BJ (cell line): ENCODE measurements at regions not wholly inside any gene's neighbourhood (a gene's known extent, or its start where the extent isn't known, plus 50 kb on each side); places are given as distances from the start of the nearest gene placed in this dataset.
"Not testable (repeated sequence)": the region's sequence is repeated elsewhere in the genome, so short reads cannot be mapped to it uniquely, and the experiment has no call there.

Experiments
- CTCF ChIA-PET: fragments of 350-600 bp; formaldehyde crosslinking; extraction: SDS; loops from one replicate; lab custom pipeline; 2021; ENCODE audit warnings: antibody characterized with exemption, inconsistent platforms; lab: Yijun Ruan, JAX
- POLR2A ChIA-PET: fragments of 300-600 bp; sonication (Branson Sonifier 250); formaldehyde crosslinking; extraction: SDS; loops from one replicate; lab custom pipeline; 2021; ENCODE audit warnings: antibody characterized with exemption; lab: Charles Lee
- DNase-seq: peaks from one replicate; pipeline ENCODE4 v3.0.0-alpha.2; 2011; ENCODE audit warnings: low read depth
- H3K27me3 ChIP-seq: 2 replicates; pipeline ENCODE4 v1.6.0; 2011; ENCODE audit warnings: low read length; ENCODE audit not compliant: control insufficient read depth, insufficient read depth
- H3K36me3 ChIP-seq: 2 replicates; pipeline ENCODE4 v1.5.1; 2011; ENCODE audit warnings: low read length; ENCODE audit not compliant: control insufficient read depth, insufficient read depth
- H3K4me3 ChIP-seq: 2 replicates; pipeline ENCODE4 v1.5.1; 2011; ENCODE audit warnings: low read depth, mild to moderate bottlenecking, control low read depth, low read length

DNA sequence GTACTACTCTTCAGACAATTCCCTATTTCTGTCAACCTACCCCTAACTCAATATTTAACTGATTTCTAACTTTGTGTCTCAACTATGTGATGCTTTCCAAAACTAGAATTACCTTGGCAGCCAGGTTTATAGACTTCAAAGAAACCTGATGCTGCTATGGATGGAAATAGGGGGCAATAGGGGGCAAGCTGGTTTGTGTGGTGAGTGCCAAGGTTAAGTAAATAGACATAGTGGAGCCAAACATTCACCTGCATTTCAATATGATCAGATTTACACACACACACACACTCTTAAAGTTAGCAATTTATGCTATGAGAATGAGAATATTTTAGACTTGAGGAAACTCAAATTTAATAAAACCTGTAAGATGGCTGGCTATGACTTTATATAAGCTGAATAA, 784.6 kb downstream of the TTLL7 start:
- H3K36me3 ChIP-seq, H3K27me3 ChIP-seq, DNase-seq, H3K4me3 ChIP-seq, CTCF ChIA-PET, POLR2A ChIA-PET: not testable (repeated sequence)

- H3K36me3 ChIP-seq, DNase-seq, H3K4me3 ChIP-seq, CTCF ChIA-PET, POLR2A ChIA-PET, H3K27me3 ChIP-seq: not testable (repeated sequence)
Measured at GRCh38 chr1:83213648-83214047, 785.3 kb downstream of the TTLL7 start.

DNA sequence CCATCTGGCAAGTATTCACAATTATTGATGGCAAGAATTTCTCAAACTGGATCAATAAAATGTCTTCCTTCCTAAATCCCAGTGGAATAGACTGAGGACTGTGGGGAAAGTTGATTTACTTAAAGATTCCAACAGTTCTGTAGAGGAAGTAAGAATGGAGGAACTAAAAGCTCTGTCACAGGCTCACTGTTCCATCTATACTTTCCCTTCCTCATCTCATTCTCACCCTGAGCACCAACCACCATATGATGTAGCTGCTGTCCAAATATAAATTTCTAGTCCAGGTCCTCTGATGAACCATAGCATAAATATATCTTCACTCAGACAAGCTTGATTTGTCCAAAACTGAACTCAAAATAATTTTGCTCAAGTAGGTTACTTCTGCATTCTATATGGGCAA, 786.9 kb downstream of the TTLL7 start:
- CTCF ChIA-PET, H3K4me3 ChIP-seq: not testable (repeated sequence)

GRCh38 chr1:83208540-83208939, 790.4 kb downstream of the TTLL7 start:
- POLR2A ChIA-PET, CTCF ChIA-PET: not testable (repeated sequence)

More for the DNA sequence above, 786.9 kb downstream of the TTLL7 start:
- POLR2A ChIA-PET, H3K27me3 ChIP-seq, DNase-seq, H3K36me3 ChIP-seq: not testable (repeated sequence)

GRCh38 chr1:83194610-83195009, 804.3 kb downstream of the TTLL7 start:
- CTCF ChIA-PET, POLR2A ChIA-PET, H3K27me3 ChIP-seq, H3K4me3 ChIP-seq, DNase-seq, H3K36me3 ChIP-seq: not testable (repeated sequence)

More at GRCh38 chr1:83208540-83208939, 790.4 kb downstream of the TTLL7 start:
- DNase-seq, H3K4me3 ChIP-seq, H3K27me3 ChIP-seq, H3K36me3 ChIP-seq: not testable (repeated sequence)

- CTCF ChIA-PET, H3K4me3 ChIP-seq, DNase-seq, H3K27me3 ChIP-seq, POLR2A ChIA-PET, H3K36me3 ChIP-seq: not testable (repeated sequence)
Measured at GRCh38 chr1:83182033-83182728, 816.8 kb downstream of the TTLL7 start.

- H3K4me3 ChIP-seq, CTCF ChIA-PET, DNase-seq, H3K27me3 ChIP-seq, H3K36me3 ChIP-seq, POLR2A ChIA-PET: not testable (repeated sequence)
Measured at GRCh38 chr1:83180621-83181020, 818.3 kb downstream of the TTLL7 start.

DNA sequence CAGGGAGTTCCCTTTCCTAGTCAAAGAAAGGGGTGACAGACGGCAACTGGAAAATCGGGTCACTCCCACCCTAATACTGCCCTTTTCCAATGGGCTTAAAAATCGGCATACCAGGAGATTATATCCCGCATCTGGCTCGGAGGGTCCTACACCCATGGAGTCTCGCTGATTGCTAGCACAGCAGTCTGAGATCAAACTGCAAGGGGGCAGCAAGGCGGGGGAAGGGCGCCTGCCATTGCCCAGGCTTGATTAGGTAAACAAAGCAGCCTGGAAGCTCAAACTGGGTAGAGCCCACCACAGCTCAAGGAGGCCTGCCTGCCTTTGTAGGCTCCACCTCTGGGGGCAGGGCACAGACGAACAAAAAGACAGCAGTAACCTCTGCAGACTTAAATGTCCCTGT, 831.3 kb downstream of the TTLL7 start:
- H3K36me3 ChIP-seq, H3K4me3 ChIP-seq, H3K27me3 ChIP-seq, POLR2A ChIA-PET, CTCF ChIA-PET, DNase-seq: not testable (repeated sequence)

DNA sequence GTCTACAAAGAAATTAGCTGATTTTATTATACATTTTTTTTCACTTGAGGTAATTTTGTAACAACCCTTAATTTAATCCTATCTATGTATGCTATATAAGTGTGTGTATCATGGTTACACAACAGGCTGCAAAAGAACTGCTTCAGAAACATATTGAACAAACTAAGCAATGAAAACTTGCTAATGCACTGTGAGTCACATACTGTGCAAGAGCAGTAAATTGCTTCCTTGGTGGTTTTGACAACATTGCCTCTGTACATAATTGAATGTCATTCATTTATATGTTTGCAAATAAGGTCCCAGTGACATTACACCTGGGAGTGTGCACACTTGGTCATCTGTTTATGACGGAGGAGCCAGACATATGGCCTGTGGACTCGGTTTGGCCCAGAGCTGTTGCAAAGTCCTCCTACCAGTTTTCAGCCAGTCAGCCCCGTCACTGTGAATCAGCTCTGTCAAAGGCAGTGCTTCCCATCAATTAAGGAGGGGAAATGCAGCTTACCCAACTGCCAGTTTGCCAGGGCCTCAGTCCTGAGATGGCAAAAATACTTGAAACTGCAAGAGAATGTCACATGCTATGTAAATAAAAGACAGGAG, 835.0 kb downstream of the TTLL7 start:
- H3K27me3 ChIP-seq, POLR2A ChIA-PET, H3K36me3 ChIP-seq, CTCF ChIA-PET, H3K4me3 ChIP-seq: not testable (repeated sequence)
- peak; percentile 4 for DNase-seq

DNA sequence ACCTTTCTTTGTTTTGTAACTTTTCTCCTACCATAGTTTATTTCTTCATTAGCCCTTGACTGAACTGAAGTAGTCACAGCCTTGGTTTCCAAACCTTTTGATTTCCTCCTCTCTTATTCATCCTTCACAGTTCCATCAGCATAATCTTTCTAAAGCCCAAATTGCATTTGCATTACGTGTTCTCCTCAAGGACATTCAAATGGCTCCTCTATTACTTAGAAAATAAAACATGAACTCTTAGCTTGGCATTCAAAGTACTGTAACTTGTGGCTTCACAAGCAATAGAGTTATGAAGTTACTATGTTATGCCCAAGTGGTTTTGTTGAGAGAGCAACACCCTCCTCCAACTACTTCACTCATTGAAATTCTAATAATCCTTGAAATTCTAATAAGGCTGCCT, 840.0 kb downstream of the TTLL7 start:
- H3K4me3 ChIP-seq, POLR2A ChIA-PET, H3K27me3 ChIP-seq, CTCF ChIA-PET, H3K36me3 ChIP-seq, DNase-seq: not testable (repeated sequence)

- H3K4me3 ChIP-seq, CTCF ChIA-PET, H3K36me3 ChIP-seq, POLR2A ChIA-PET, H3K27me3 ChIP-seq: not testable (repeated sequence)
- DNase-seq, result peak; percentile 5
Measured at GRCh38 chr1:83154306-83154705, 844.6 kb downstream of the TTLL7 start.

GRCh38 chr1:83151167-83151898, 847.6 kb downstream of the TTLL7 start:
- H3K36me3 ChIP-seq, H3K4me3 ChIP-seq, POLR2A ChIA-PET, H3K27me3 ChIP-seq, CTCF ChIA-PET: not testable (repeated sequence)
- DNase-seq, result peak; percentile 35

- DNase-seq, H3K36me3 ChIP-seq, POLR2A ChIA-PET, H3K27me3 ChIP-seq, H3K4me3 ChIP-seq, CTCF ChIA-PET: not testable (repeated sequence)
Measured at GRCh38 chr1:83150479-83150878, 848.5 kb downstream of the TTLL7 start.
